ENCODE measurements at regions not wholly inside any gene's neighbourhood (a gene's known extent, or its start where the extent isn't known, plus 50 kb on each side); places are given as distances from the start of the nearest gene placed in this dataset.

DNA sequence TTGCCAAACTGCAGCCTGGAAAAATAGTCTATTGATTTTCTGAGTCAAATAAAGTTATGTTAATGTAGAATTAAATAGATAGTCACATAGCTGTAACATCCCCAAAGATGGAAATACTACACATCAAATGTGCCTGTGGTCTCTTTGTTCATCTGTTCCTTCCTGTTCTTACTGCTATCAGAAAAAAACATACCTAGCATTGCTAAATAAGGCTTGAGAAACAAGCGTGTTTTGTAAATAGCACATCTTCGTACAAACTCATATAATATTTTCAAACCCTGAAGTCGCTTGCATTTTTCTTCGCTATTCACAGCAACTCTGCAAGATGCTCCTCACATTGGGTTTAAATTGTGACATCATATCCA, 116.1 kb downstream of the KLF6 start:
- TF ChIP-seq CSRNP3 (CRISPR knock-in tag; IDR thresholded peaks at IDR 0.05) (no peak), ZFP3 (CRISPR knock-in tag; IDR thresholded peaks at IDR 0.05) (no peak), GLIS3 (CRISPR knock-in tag; IDR thresholded peaks at IDR 0.05) (no peak), PPARA (CRISPR knock-in tag; IDR thresholded peaks at IDR 0.05; ENCODE audit: borderline replicate concordance) (no peak), ZFP30 (CRISPR knock-in tag; IDR thresholded peaks at IDR 0.05) (no peak), PATZ1 (CRISPR knock-in tag; IDR thresholded peaks at IDR 0.05; ENCODE audit: borderline replicate concordance) (no peak), ZNF70 (CRISPR knock-in tag; IDR thresholded peaks at IDR 0.05) (no peak), CSDC2 (CRISPR knock-in tag; IDR thresholded peaks at IDR 0.05) (no peak), ZNF8 (CRISPR knock-in tag; IDR thresholded peaks at IDR 0.05) (no peak), BACH2 (CRISPR knock-in tag; IDR thresholded peaks at IDR 0.05; ENCODE audit: borderline replicate concordance) (no peak), ARNTL (CRISPR knock-in tag; IDR thresholded peaks at IDR 0.05; ENCODE audit: borderline replicate concordance, low read depth) (no peak), ZC3H10 (CRISPR knock-in tag; IDR thresholded peaks at IDR 0.05) (no peak), TCF4 (CRISPR knock-in tag; IDR thresholded peaks at IDR 0.05; ENCODE audit: borderline replicate concordance) (no peak), OSR1 (CRISPR knock-in tag; IDR thresholded peaks at IDR 0.05) (no peak), ISL1 (CRISPR knock-in tag; IDR thresholded peaks at IDR 0.05) (no peak), TOX (CRISPR knock-in tag; IDR thresholded peaks at IDR 0.05; ENCODE audit: borderline replicate concordance) (no peak), RARB (CRISPR knock-in tag; IDR thresholded peaks at IDR 0.05) (no peak)
- TF ChIP-seq, protein P1, sequence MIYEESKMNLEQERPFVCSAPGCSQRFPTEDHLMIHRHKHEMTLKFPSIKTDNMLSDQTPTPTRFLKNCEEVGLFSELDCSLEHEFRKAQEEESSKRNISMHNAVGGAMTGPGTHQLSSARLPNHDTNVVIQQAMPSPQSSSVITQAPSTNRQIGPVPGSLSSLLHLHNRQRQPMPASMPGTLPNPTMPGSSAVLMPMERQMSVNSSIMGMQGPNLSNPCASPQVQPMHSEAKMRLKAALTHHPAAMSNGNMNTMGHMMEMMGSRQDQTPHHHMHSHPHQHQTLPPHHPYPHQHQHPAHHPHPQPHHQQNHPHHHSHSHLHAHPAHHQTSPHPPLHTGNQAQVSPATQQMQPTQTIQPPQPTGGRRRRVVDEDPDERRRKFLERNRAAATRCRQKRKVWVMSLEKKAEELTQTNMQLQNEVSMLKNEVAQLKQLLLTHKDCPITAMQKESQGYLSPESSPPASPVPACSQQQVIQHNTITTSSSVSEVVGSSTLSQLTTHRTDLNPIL (CRISPR knock-in tag; IDR thresholded peaks at IDR 0.05; ENCODE audit: low read depth) = no peak
- TF ChIP-seq, protein P2, sequence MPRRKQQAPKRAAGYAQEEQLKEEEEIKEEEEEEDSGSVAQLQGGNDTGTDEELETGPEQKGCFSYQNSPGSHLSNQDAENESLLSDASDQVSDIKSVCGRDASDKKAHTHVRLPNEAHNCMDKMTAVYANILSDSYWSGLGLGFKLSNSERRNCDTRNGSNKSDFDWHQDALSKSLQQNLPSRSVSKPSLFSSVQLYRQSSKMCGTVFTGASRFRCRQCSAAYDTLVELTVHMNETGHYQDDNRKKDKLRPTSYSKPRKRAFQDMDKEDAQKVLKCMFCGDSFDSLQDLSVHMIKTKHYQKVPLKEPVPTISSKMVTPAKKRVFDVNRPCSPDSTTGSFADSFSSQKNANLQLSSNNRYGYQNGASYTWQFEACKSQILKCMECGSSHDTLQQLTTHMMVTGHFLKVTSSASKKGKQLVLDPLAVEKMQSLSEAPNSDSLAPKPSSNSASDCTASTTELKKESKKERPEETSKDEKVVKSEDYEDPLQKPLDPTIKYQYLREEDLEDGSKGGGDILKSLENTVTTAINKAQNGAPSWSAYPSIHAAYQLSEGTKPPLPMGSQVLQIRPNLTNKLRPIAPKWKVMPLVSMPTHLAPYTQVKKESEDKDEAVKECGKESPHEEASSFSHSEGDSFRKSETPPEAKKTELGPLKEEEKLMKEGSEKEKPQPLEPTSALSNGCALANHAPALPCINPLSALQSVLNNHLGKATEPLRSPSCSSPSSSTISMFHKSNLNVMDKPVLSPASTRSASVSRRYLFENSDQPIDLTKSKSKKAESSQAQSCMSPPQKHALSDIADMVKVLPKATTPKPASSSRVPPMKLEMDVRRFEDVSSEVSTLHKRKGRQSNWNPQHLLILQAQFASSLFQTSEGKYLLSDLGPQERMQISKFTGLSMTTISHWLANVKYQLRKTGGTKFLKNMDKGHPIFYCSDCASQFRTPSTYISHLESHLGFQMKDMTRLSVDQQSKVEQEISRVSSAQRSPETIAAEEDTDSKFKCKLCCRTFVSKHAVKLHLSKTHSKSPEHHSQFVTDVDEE (CRISPR knock-in tag; IDR thresholded peaks at IDR 0.05) = no peak
- no peak for ATAC-seq

- no peak for TF ChIP-seq PPARA (CRISPR knock-in tag; IDR thresholded peaks at IDR 0.05; ENCODE audit: borderline replicate concordance)
- peak; percentile 44; the same call in 1 of the 2 replicates for TF ChIP-seq PATZ1 (CRISPR knock-in tag; IDR thresholded peaks at IDR 0.05; ENCODE audit: borderline replicate concordance)
- TF ChIP-seq ISL1 (CRISPR knock-in tag; IDR thresholded peaks at IDR 0.05) = peak; percentile 79
- peak; percentile 75 for ATAC-seq
Measured at GRCh38 chr10:3668276-3668965, 116.6 kb downstream of the KLF6 start.

- TF ChIP-seq ZNF70 (CRISPR knock-in tag; IDR thresholded peaks at IDR 0.05) = no peak
- TF ChIP-seq TCF4 (CRISPR knock-in tag; IDR thresholded peaks at IDR 0.05; ENCODE audit: borderline replicate concordance) = no peak
- TF ChIP-seq ZNF565 (CRISPR knock-in tag; conservative IDR thresholded peaks at IDR 0.05; ENCODE audit: low read depth) = no peak
- no peak for TF ChIP-seq SNAI2 (CRISPR knock-in tag; IDR thresholded peaks at IDR 0.05)
- TF ChIP-seq ISL1 (CRISPR knock-in tag; IDR thresholded peaks at IDR 0.05) = no peak
- no peak for TF ChIP-seq OSR1 (CRISPR knock-in tag; IDR thresholded peaks at IDR 0.05)
- TF ChIP-seq POU6F1 (CRISPR knock-in tag; IDR thresholded peaks at IDR 0.05; ENCODE audit: borderline replicate concordance, low read depth) = no peak
- no peak for TF ChIP-seq TOX (CRISPR knock-in tag; IDR thresholded peaks at IDR 0.05; ENCODE audit: borderline replicate concordance)
- no peak for TF ChIP-seq ESRRG (CRISPR knock-in tag; IDR thresholded peaks at IDR 0.05)
- TF ChIP-seq PATZ1 (CRISPR knock-in tag; IDR thresholded peaks at IDR 0.05; ENCODE audit: borderline replicate concordance) = no peak
- no peak for ATAC-seq
Measured at GRCh38 chr10:3666525-3667302, 118.3 kb downstream of the KLF6 start.
